ENCODE measurements at regions not wholly inside any gene's neighbourhood (a gene's known extent, or its start where the extent isn't known, plus 50 kb on each side); places are given as distances from the start of the nearest gene placed in this dataset.

DNA sequence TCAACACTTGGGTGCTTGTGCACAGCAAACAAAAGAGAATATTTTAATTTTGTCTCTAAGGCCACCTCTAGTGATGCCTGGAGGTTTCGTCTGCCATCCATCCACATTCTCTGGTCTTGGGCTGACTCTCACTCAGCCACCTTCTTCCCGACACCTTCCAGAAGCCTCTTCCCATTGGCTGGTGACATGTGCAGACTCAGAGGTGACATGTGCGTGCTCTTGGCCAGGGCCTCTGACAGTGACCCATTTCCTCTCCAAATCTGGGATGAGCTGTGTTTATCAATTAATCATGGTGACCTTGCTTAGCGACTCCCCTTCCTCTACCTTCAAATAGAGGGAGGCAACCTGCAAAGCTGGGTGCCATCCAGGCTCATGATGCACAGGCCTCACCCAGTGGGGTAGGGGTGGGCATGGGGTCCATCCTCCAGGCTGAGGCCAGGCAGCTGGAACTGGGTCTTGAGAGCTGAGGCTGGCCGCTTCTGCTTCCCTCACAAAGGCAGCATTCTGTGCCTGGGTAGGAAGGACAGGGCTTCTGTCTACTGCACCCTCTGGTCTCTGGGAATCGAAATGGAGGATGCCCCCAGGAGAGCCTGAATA, 91.8 kb downstream of the DHCR7 start:
- H3K36me3 ChIP-seq: no peaks in the 10 kb centered on the region
- no peak overlapping the region for H3K4me3 ChIP-seq
- no peaks in the 10 kb centered on the region for H3K4me1 ChIP-seq
- H3K9me3 ChIP-seq: no peaks in the 10 kb centered on the region
- intact Hi-C loops (cut with DNase I): no loop called here
- DNase-seq (ENCODE audit: low spot score in 2 of 2): no peak
- no peak overlapping the region for H3K27ac ChIP-seq
- no peaks in the 10 kb centered on the region for H3K27me3 ChIP-seq
- TF ChIP-seq, protein P1, sequence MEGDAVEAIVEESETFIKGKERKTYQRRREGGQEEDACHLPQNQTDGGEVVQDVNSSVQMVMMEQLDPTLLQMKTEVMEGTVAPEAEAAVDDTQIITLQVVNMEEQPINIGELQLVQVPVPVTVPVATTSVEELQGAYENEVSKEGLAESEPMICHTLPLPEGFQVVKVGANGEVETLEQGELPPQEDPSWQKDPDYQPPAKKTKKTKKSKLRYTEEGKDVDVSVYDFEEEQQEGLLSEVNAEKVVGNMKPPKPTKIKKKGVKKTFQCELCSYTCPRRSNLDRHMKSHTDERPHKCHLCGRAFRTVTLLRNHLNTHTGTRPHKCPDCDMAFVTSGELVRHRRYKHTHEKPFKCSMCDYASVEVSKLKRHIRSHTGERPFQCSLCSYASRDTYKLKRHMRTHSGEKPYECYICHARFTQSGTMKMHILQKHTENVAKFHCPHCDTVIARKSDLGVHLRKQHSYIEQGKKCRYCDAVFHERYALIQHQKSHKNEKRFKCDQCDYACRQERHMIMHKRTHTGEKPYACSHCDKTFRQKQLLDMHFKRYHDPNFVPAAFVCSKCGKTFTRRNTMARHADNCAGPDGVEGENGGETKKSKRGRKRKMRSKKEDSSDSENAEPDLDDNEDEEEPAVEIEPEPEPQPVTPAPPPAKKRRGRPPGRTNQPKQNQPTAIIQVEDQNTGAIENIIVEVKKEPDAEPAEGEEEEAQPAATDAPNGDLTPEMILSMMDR (IDR thresholded peaks at IDR 0.05): no peak

- Histone ChIP-seq H3K4me3 (no peak overlapping the region), H3K9me3 (no peaks in the 10 kb centered on the region), H3K27ac (no peak overlapping the region), H3K36me3 (no peaks in the 10 kb centered on the region), H3K27me3 (no peaks in the 10 kb centered on the region), H3K4me1 (no peaks in the 10 kb centered on the region)
- no peak for DNase-seq (ENCODE audit: low spot score in 2 of 2)
- intact Hi-C loops (cut with DNase I): no loop called here
- TF ChIP-seq, protein P1 (IDR thresholded peaks at IDR 0.05): no peak
These were observed 92.9 kb downstream of the DHCR7 start for GRCh38 chr11:71355281-71355680.

- Histone ChIP-seq H3K27me3 (no peaks in the 10 kb centered on the region), H3K9me3 (no peaks in the 10 kb centered on the region), H3K36me3 (no peaks in the 10 kb centered on the region), H3K4me1 (no peaks in the 10 kb centered on the region), H3K4me3 (no peak overlapping the region), H3K27ac (no peak overlapping the region)
- intact Hi-C loops (cut with DNase I): no loop called here
- DNase-seq (ENCODE audit: low spot score in 2 of 2): no peak
- TF ChIP-seq, protein P1 (IDR thresholded peaks at IDR 0.05): no peak
These were observed 93.6 kb downstream of the DHCR7 start for GRCh38 chr11:71354394-71355105.

DNA sequence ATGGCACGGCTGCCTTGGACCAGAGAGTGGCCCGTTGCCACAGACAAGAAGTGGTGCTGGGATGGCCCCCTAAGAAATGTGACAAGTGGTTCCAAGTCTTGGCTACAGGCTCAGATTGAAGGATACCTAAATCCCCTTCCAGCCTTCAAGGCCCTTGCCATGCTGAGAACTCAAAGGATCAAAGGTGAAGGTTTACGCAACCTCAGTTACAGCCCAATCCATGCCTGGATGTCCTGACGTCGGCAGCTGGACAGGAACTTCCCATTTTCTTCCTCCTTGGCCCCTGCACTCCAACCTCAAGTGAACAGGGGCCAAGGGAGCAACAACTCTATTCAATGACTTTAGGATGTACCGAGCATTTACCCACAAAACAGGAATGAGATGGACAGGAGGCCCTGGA, 95.4 kb downstream of the DHCR7 start:
- TF ChIP-seq, protein P1 (IDR thresholded peaks at IDR 0.05): no peak
- intact Hi-C loops (cut with DNase I): no loop called here
- Histone ChIP-seq H3K4me3 (no peak overlapping the region), H3K9me3 (no peaks in the 10 kb centered on the region), H3K27ac (no peak overlapping the region), H3K36me3 (no peaks in the 10 kb centered on the region), H3K4me1 (no peaks in the 10 kb centered on the region), H3K27me3 (no peaks in the 10 kb centered on the region)
- no peak for DNase-seq (ENCODE audit: low spot score in 2 of 2)

- DNase-seq (ENCODE audit: low spot score in 2 of 2): no peak
- TF ChIP-seq, protein P1 (IDR thresholded peaks at IDR 0.05): no peak
- intact Hi-C loops (cut with DNase I): no loop called here
These were observed 96.0 kb downstream of the DHCR7 start for GRCh38 chr11:71352226-71352625.

More at GRCh38 chr11:71352226-71352625, 96.0 kb downstream of the DHCR7 start:
- H3K9me3 ChIP-seq: no peaks in the 10 kb centered on the region
- no peaks in the 10 kb centered on the region for H3K4me1 ChIP-seq
- no peaks in the 10 kb centered on the region for H3K27me3 ChIP-seq
- H3K4me3 ChIP-seq: no peak overlapping the region
- H3K36me3 ChIP-seq: no peaks in the 10 kb centered on the region
- no peak overlapping the region for H3K27ac ChIP-seq

Measured in ascending aorta (tissue), 2 donors.